ENCODE measurements at regions not wholly inside any gene's neighbourhood (a gene's known extent, or its start where the extent isn't known, plus 50 kb on each side); places are given as distances from the start of the nearest gene placed in this dataset.

GRCh38 chr12:124667506-124668326 lies 100.3 kb upstream of the NCOR2 start:
- WGBS, 2 donors, result 64 to 69% methylated on average over 20 to 21 of the region's 21 CpGs
- no peak for DNase-seq (ENCODE audit: low spot score in 2 of 2)
- intact Hi-C loops (cut with DNase I; ENCODE audit: low total_unique reads), result no loop called here
- no peak overlapping the region for H3K4me3 ChIP-seq (ENCODE audit: low read depth, poor library complexity, severe bottlenecking)
- TF ChIP-seq CTCF (IDR thresholded peaks at IDR 0.05), result no peak

- no peak for DNase-seq (ENCODE audit: low spot score in 2 of 2)
- intact Hi-C loops (cut with DNase I; ENCODE audit: low total_unique reads), result no loop called here
- TF ChIP-seq CTCF (IDR thresholded peaks at IDR 0.05) (no peak), POLR2A (IDR thresholded peaks at IDR 0.05) (no peak)
- WGBS, 2 donors, result 89 to 96% methylated on average over 4 of the region's 4 CpGs
- H3K4me3 ChIP-seq (ENCODE audit: low read depth, poor library complexity, severe bottlenecking), result no peak overlapping the region
Observed at GRCh38 chr12:124666722-124667259, 99.4 kb upstream of the NCOR2 start.

GRCh38 chr12:124665511-124665910 lies 98.1 kb upstream of the NCOR2 start:
- TF ChIP-seq CTCF (IDR thresholded peaks at IDR 0.05) (no peak), POLR2A (IDR thresholded peaks at IDR 0.05) (no peak)
- 95 to 100% methylated on average over 1 of the region's 1 CpG for WGBS, 2 donors
- intact Hi-C loops (cut with DNase I; ENCODE audit: low total_unique reads), result no loop called here
- DNase-seq (ENCODE audit: low spot score in 2 of 2), result no peak
- H3K4me3 ChIP-seq (ENCODE audit: low read depth, poor library complexity, severe bottlenecking), result no peak overlapping the region

GRCh38 chr12:124664395-124665111 lies 97.1 kb upstream of the NCOR2 start:
- intact Hi-C loops (cut with DNase I; ENCODE audit: low total_unique reads), result no loop called here
- no peak for DNase-seq (ENCODE audit: low spot score in 2 of 2)
- no peak overlapping the region for H3K4me3 ChIP-seq (ENCODE audit: low read depth, poor library complexity, severe bottlenecking)
- TF ChIP-seq POLR2A (IDR thresholded peaks at IDR 0.05), result no peak
- WGBS, 2 donors, result 87% methylated on average over 6 of the region's 6 CpGs

- no peak for TF ChIP-seq CTCF (IDR thresholded peaks at IDR 0.05)
- TF ChIP-seq POLR2A (IDR thresholded peaks at IDR 0.05), result no peak
- no peak overlapping the region for H3K4me3 ChIP-seq (ENCODE audit: low read depth, poor library complexity, severe bottlenecking)
- intact Hi-C loops (cut with DNase I; ENCODE audit: low total_unique reads), result no loop called here
- no peak for DNase-seq (ENCODE audit: low spot score in 2 of 2)
- 90 to 91% methylated on average over 17 to 19 of the region's 19 CpGs for whole genome bisulfite sequencing, 2 donors
Observed at GRCh38 chr12:124663771-124664366, 96.5 kb upstream of the NCOR2 start.

- DNase-seq (ENCODE audit: low spot score in 2 of 2), result no peak
- H3K4me3 ChIP-seq (ENCODE audit: low read depth, poor library complexity, severe bottlenecking), result no peak overlapping the region
- WGBS, 2 donors, result 72 to 75% methylated on average over 7 of the region's 7 CpGs
- intact Hi-C loops (cut with DNase I; ENCODE audit: low total_unique reads), result no loop called here
- TF ChIP-seq CTCF (IDR thresholded peaks at IDR 0.05) (no peak), POLR2A (IDR thresholded peaks at IDR 0.05) (no peak)
Observed at GRCh38 chr12:124663206-124663605, 95.8 kb upstream of the NCOR2 start.

Measured in lower leg skin (tissue), 4 donors.